ENCODE measurements at regions not wholly inside any gene's neighbourhood (a gene's known extent, or its start where the extent isn't known, plus 50 kb on each side); places are given as distances from the start of the nearest gene placed in this dataset.
A peak's percentile ranks its signal among the peaks of the same experiment; 100 is the strongest.
"Not testable (repeated sequence)": the region's sequence is repeated elsewhere in the genome, so short reads cannot be mapped to it uniquely, and the experiment has no call there.

DNA sequence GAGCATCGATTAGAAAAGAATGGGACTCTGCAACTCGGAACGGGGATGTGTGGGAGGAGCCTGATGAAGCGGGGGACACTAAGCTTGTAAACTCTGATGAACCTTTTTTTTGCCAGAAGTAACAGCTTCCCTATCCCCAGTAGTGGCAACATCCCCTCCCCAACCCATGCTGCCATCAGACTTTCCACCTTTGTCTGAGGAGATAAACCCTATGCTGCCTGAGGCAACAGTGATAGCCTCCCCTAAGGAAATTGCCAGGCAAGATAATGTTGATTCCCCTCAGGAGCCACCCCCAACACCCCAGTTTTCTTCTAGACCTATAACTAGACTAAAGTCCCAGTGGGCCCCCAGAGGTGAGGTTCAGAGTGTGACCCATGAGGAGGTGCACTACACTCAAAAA, 173.7 kb downstream of the AKR1D1 start:
- TF ChIP-seq, protein P1, sequence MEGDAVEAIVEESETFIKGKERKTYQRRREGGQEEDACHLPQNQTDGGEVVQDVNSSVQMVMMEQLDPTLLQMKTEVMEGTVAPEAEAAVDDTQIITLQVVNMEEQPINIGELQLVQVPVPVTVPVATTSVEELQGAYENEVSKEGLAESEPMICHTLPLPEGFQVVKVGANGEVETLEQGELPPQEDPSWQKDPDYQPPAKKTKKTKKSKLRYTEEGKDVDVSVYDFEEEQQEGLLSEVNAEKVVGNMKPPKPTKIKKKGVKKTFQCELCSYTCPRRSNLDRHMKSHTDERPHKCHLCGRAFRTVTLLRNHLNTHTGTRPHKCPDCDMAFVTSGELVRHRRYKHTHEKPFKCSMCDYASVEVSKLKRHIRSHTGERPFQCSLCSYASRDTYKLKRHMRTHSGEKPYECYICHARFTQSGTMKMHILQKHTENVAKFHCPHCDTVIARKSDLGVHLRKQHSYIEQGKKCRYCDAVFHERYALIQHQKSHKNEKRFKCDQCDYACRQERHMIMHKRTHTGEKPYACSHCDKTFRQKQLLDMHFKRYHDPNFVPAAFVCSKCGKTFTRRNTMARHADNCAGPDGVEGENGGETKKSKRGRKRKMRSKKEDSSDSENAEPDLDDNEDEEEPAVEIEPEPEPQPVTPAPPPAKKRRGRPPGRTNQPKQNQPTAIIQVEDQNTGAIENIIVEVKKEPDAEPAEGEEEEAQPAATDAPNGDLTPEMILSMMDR (IDR thresholded peaks at IDR 0.05) = no peak
- DNase-seq = no peak

DNA sequence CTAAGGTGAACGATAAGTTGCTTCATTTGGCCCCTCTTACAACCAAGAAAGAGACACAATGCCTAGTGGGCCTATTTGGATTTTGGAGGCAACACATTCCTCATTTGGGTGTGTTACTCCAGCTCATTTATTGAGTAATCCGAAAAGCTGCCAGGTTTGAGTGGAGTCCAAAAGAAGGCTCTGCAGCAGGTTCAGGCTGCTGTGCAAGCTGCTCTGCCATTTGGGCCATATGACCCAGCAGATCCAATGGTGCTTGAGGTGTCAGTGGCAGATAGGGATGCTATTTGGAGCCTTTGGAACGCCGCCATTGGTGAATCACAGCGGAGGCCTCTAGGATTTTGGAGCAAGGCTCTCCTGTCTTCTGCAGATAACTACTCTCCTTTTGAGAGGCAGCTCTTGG, 176.4 kb downstream of the AKR1D1 start:
- DNase-seq; H3K27me3 ChIP-seq; H3K4me1 ChIP-seq; H3K9ac ChIP-seq (ENCODE audit: low read depth in 2 of 2, low read length in 2 of 2); intact Hi-C loops (cut with DNase I); H3K27ac ChIP-seq; H3K9me3 ChIP-seq; H3K4me3 ChIP-seq; H3K36me3 ChIP-seq: not testable (repeated sequence)

More for the DNA sequence above, 173.7 kb downstream of the AKR1D1 start:
- Histone ChIP-seq H3K36me3 (no peaks in the 10 kb centered on the region), H3K9ac (ENCODE audit: low read depth in 2 of 2, low read length in 2 of 2) (no peak overlapping the region), H3K4me3 (no peak overlapping the region), H3K4me1 (no peaks in the 10 kb centered on the region), H3K27me3 (no peaks in the 10 kb centered on the region), H3K9me3 (no peaks in the 10 kb centered on the region), H3K27ac (no peak overlapping the region)
- intact Hi-C loops (cut with DNase I) = no loop called here

DNA sequence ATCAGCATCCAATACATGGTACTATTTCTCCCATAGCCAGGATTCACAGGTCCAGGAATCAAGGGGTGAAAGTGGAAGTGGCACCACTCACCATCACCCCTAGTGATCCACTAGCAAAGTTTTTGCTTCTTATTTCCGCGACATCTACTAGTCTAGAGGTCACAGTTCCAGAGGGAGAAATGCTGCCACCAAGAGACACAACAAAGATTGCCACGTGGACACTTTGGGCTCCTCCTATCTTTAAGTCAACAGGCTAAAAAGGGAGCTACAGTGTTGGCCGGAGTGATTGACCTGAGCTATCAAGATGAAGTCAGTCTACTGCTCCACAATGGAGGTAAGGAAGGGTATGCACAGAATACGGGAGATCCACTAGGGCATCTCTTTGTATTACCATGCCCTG, 178.2 kb downstream of the AKR1D1 start:
- Histone ChIP-seq H3K36me3 (no peaks in the 10 kb centered on the region), H3K9me3 (no peaks in the 10 kb centered on the region), H3K9ac (ENCODE audit: low read depth in 2 of 2, low read length in 2 of 2) (no peak overlapping the region), H3K4me3 (no peak overlapping the region), H3K27me3 (no peaks in the 10 kb centered on the region), H3K27ac (no peak overlapping the region), H3K4me1 (no peaks in the 10 kb centered on the region)
- TF ChIP-seq, protein P1 (IDR thresholded peaks at IDR 0.05) = no peak
- no peak for DNase-seq
- intact Hi-C loops (cut with DNase I) = no loop called here

DNA sequence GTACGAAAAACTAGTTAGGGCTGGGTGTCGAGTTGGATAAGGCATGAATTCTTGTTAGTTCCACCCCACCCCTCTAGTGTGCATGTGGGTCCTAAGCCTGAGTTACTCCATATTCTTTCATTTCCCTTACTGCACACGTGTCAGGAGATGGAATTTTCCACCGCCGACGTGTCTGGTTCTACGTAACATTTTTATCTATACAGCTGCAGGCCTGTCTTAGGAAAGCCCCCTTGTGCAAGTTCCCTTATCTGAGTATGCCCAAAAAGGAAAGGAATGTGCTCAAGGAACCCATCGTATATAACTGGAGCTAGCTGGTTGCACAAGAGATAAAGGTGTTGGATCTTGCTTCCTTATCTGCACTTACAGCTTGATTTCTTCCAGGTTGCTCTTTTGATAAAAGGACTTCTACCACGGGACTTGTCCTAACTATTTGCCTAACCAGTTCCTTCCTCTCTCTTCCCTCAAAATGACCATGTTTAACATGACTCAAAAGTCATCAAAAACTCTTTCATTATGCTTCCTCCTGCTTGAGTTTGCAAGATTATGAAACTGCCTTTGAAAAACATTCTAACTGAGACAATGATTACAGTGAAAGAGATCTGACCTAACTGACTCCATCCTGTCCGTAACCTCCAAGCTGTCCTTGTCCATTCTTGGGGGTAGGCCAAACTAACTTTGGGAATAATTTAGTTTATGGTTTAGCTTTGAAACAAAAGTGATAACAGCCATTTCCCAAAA, 181.4 kb downstream of the AKR1D1 start:
- intact Hi-C loops (cut with DNase I) = no loop called here
- Histone ChIP-seq H3K27ac (no peak overlapping the region), H3K9me3 (no peaks in the 10 kb centered on the region), H3K4me1 (no peaks in the 10 kb centered on the region), H3K4me3 (no peak overlapping the region), H3K27me3 (no peaks in the 10 kb centered on the region), H3K36me3 (no peaks in the 10 kb centered on the region), H3K9ac (ENCODE audit: low read depth in 2 of 2, low read length in 2 of 2) (no peak overlapping the region)
- TF ChIP-seq, protein P1 (IDR thresholded peaks at IDR 0.05) = no peak
- DNase-seq = peak; percentile 30

DNA sequence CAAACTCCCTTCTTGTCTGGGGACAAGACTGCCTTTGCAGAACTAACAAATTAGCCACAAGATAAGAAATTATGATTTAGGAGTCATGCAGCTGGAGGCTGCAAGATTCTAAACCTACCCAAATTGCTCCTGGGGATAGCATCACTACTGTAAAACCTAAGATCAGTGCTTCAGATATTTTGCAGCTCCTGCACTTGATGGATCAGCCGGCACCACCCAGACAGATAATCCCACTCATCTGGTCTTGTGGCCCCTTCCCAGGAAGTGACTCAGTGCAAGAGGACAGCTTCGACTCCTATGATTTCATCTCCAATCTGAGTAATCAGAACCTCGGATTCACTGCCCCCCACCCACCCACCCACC, 181.9 kb downstream of the AKR1D1 start:
- Histone ChIP-seq H3K27me3 (no peaks in the 10 kb centered on the region), H3K27ac (no peak overlapping the region), H3K4me1 (no peaks in the 10 kb centered on the region), H3K4me3 (no peak overlapping the region), H3K9ac (ENCODE audit: low read depth in 2 of 2, low read length in 2 of 2) (no peak overlapping the region), H3K9me3 (no peaks in the 10 kb centered on the region), H3K36me3 (no peaks in the 10 kb centered on the region)
- intact Hi-C loops (cut with DNase I) = no loop called here
- DNase-seq = no peak
- TF ChIP-seq, protein P1 (IDR thresholded peaks at IDR 0.05) = no peak

DNA sequence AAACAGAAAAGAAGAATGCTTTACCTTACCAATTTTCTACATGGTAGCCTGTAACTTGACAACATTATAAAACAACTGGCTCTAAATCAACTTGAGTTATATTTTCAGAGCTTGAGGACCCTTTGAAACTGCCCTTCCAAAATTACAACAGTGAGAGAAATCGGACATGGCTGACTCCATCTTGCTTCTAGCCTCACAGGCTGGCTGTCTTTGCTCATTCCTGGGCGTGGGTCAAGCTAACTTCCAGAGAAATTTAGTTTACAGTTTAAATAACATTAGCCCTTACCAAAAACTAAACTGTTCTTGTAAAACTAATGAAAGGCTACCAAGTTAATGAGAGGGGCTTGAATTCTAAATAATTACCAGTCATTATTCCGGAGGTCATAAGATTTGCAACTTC, 183.4 kb downstream of the AKR1D1 start:
- H3K36me3 ChIP-seq = no peaks in the 10 kb centered on the region
- H3K4me1 ChIP-seq = no peaks in the 10 kb centered on the region
- DNase-seq = no peak

More for the DNA sequence above, 183.4 kb downstream of the AKR1D1 start:
- Histone ChIP-seq H3K27ac (no peak overlapping the region), H3K4me3 (no peak overlapping the region), H3K27me3 (no peaks in the 10 kb centered on the region), H3K9me3 (no peaks in the 10 kb centered on the region), H3K9ac (ENCODE audit: low read depth in 2 of 2, low read length in 2 of 2) (no peak overlapping the region)
- intact Hi-C loops (cut with DNase I) = no loop called here
- TF ChIP-seq, protein P1 (IDR thresholded peaks at IDR 0.05) = no peak

Measured in colonic mucosa (tissue), 4 donors.